Keratinocyte (primary cell): ENCODE measurements at regions not wholly inside any gene's neighbourhood (a gene's known extent, or its start where the extent isn't known, plus 50 kb on each side); places are given as distances from the start of the nearest gene placed in this dataset.

Source experiments
- DNase-seq: peaks from one replicate; pipeline ENCODE4 v3.0.0-alpha.2; 2011; ENCODE audit warnings: low read depth, missing footprints, low spot score
- FAIRE-seq: peaks from 2 replicates; lab custom pipeline; 2011; peaks lifted over from hg19 to GRCh38; lab: Jason Lieb, UNC
- H2AFZ ChIP-seq: 2 replicates; pipeline ENCODE4 v1.6.0; 2012; ENCODE audit warnings: low read length, control low read depth, inconsistent platforms; ENCODE audit not compliant: control insufficient read depth
- H3K27ac ChIP-seq: 2 replicates; pipeline ENCODE4 v1.5.1; 2011; ENCODE audit warnings: low read length; ENCODE audit not compliant: control insufficient read depth, insufficient read depth
- H3K27me3 ChIP-seq: 3 replicates; pipeline ENCODE4 v1.6.0; 2011; ENCODE audit warnings: low read length; ENCODE audit not compliant: control insufficient read depth, insufficient read depth; ENCODE audit errors: extremely low read depth
- H3K36me3 ChIP-seq, 2 experiments: 2 replicates in 1 of 2; 3 replicates in 1 of 2; pipeline ENCODE4 v1.5.1; 2011; ENCODE audit warnings: low read length in 2 of 2, mild to moderate bottlenecking in 1 of 2; ENCODE audit not compliant: control insufficient read depth in 2 of 2, insufficient read depth in 2 of 2; ENCODE audit errors: extremely low read depth in 1 of 2
- H3K4me1 ChIP-seq: 3 replicates; pipeline ENCODE4 v1.5.1; 2011; ENCODE audit warnings: low read length; ENCODE audit not compliant: control insufficient read depth, insufficient read depth; ENCODE audit errors: extremely low read depth
- H3K4me2 ChIP-seq: 3 replicates; pipeline ENCODE4 v1.6.0; 2011; ENCODE audit warnings: low read depth, low read length; ENCODE audit not compliant: control insufficient read depth, insufficient read depth; ENCODE audit errors: extremely low read depth
- H3K4me3 ChIP-seq, 3 experiments: fragments of 200-600 bp in 1 of 3; sonication (generic) in 1 of 3; 2 replicates in 2 of 3; 3 replicates in 1 of 3; pipeline ENCODE4 v1.5.1; 2011 to 2016; ENCODE audit warnings: low read length in 3 of 3, mild to moderate bottlenecking in 3 of 3, control low read depth in 2 of 3, inconsistent platforms in 1 of 3, low read depth in 1 of 3, mixed read lengths in 1 of 3, mixed run types in 1 of 3, moderate library complexity in 1 of 3; ENCODE audit not compliant: control insufficient read depth in 2 of 3, insufficient read depth in 2 of 3; ENCODE audit errors: extremely low read depth in 1 of 3
- H3K79me2 ChIP-seq: 2 replicates; pipeline ENCODE4 v1.6.0; 2012; ENCODE audit warnings: low read length; ENCODE audit not compliant: control insufficient read depth, insufficient read depth
- H3K9ac ChIP-seq: 3 replicates; pipeline ENCODE4 v1.6.0; 2011; ENCODE audit warnings: low read length; ENCODE audit not compliant: control insufficient read depth, insufficient read depth; ENCODE audit errors: extremely low read depth
- H3K9me1 ChIP-seq: 3 replicates; pipeline ENCODE4 v1.6.0; 2011; ENCODE audit warnings: low read length; ENCODE audit not compliant: control insufficient read depth, insufficient read depth; ENCODE audit errors: extremely low read depth
- H3K9me3 ChIP-seq: 2 replicates; pipeline ENCODE4 v1.5.1; 2012; ENCODE audit warnings: low read depth, low read length; ENCODE audit not compliant: control insufficient read depth
- H4K20me1 ChIP-seq: 3 replicates; pipeline ENCODE4 v1.6.0; 2011; ENCODE audit warnings: low read length; ENCODE audit not compliant: control insufficient read depth, insufficient read depth; ENCODE audit errors: extremely low read depth
- EZH2 ChIP-seq: IDR thresholded peaks from one replicate; pipeline ENCODE4 v1.6.1; 2012; ENCODE audit warnings: inconsistent platforms, mild to moderate bottlenecking, low read length, moderate library complexity
- dilution Hi-C: fragments of 300-500 bp; cut with MboI; formaldehyde crosslinking; loops from one replicate; pipeline ENCODE4 v1.7.0; 2020; ENCODE audit warnings: low sequenced_read_pairs; ENCODE audit not compliant: extremely low pct_ligation_motif_present
- TF ChIP-seq, protein P1 (sequence below), 3 experiments: IDR thresholded peaks in 1 of 3; conservative IDR thresholded peaks in 1 of 3; optimal IDR thresholded peaks in 1 of 3; 2 replicates in 2 of 3; 3 replicates in 1 of 3; pipeline versions ENCODE3 to v1.5.1; 2011; ENCODE audit warnings: low read length in 3 of 3, mild to moderate bottlenecking in 3 of 3, moderate library complexity in 2 of 3, control low read depth in 1 of 3, inconsistent platforms in 1 of 3; ENCODE audit not compliant: insufficient read depth in 2 of 3; ENCODE audit errors: extremely low read depth in 1 of 3

DNA sequence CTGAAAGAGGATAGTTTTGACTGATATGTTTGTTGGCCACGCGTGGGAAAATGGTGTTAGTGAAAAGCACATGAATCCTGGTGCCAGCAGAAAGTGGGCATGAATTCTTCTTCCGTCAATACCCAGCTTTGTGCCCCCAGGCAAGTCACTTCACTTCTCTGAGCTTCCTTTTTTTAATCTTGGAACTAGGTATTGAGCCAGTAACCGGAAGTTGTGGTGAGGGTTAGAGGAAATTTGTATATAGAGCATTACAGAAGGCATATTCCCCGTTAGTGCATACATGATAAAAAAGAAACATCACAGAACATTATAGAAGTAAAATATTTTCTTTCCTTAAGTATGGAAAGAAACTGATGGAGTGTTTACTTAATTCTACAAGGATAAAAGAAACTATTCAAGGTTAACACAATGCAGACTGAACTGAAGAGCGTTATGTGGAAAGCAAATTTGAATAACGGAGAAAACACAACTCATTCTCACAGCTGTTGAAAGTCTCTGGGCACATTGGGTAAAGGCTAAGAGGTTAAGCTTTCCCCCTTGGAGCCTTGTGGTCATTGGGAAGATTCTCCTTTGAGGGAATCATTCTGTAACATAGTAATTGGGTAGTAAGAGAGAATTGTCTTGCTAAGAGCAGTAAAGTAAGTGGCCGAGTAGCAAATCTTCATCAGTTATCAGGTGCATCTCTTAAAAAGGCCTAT lies 223.1 kb downstream of the BCAS1 start:
- peak overlapping the region; percentile 20 for H3K4me2 ChIP-seq
- no peaks in the 10 kb centered on the region for H3K9me3 ChIP-seq
- no peaks in the 10 kb centered on the region for H3K79me2 ChIP-seq
- no peaks in the 10 kb centered on the region for H3K27me3 ChIP-seq
- TF ChIP-seq, protein P1, sequence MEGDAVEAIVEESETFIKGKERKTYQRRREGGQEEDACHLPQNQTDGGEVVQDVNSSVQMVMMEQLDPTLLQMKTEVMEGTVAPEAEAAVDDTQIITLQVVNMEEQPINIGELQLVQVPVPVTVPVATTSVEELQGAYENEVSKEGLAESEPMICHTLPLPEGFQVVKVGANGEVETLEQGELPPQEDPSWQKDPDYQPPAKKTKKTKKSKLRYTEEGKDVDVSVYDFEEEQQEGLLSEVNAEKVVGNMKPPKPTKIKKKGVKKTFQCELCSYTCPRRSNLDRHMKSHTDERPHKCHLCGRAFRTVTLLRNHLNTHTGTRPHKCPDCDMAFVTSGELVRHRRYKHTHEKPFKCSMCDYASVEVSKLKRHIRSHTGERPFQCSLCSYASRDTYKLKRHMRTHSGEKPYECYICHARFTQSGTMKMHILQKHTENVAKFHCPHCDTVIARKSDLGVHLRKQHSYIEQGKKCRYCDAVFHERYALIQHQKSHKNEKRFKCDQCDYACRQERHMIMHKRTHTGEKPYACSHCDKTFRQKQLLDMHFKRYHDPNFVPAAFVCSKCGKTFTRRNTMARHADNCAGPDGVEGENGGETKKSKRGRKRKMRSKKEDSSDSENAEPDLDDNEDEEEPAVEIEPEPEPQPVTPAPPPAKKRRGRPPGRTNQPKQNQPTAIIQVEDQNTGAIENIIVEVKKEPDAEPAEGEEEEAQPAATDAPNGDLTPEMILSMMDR (optimal IDR thresholded peaks at IDR 0.05 in 1 of 3, IDR thresholded peaks at IDR 0.05 in 1 of 3, conservative IDR thresholded peaks at IDR 0.05 in 1 of 3; ENCODE audit: extremely low read depth in 1 of 3, insufficient read depth in 2 of 3, low read length in 3 of 3): no peak
- TF ChIP-seq EZH2: no peak
- no peak for FAIRE-seq
- no peak for DNase-seq
- no peaks in the 10 kb centered on the region for H3K36me3 ChIP-seq
- H4K20me1 ChIP-seq: no peaks in the 10 kb centered on the region
- no peaks in the 10 kb centered on the region for H3K9me1 ChIP-seq
- H3K4me3 ChIP-seq: no peak overlapping the region
- peak overlapping the region; percentile 70 for H2AFZ ChIP-seq
- H3K4me1 ChIP-seq: peaks cover 27% of the 10 kb centered on the region
- H3K27ac ChIP-seq: no peak overlapping the region
- dilution Hi-C loops: no loop called here
- no peak overlapping the region for H3K9ac ChIP-seq

DNA sequence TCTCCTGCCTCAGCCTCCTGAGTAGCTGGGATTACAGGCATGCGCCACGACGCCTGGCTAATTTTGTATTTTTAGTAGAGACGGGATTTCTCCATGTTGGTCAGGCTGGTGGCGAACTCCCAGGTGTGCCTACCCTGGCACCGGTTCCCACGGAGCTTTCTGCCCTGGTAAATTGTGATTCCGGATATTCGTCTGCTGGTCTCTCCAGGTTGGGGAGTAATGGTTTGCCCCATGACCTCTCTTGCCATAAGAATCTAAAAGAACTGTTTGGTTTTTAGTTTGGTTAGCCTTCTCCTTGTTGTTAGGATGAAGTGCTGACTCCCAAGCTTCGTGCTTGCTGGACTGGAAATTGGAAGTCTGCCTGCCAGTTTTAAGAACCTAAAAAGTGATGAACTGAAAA lies 223.8 kb downstream of the BCAS1 start:
- TF ChIP-seq EZH2: no peak
- TF ChIP-seq, protein P1 (optimal IDR thresholded peaks at IDR 0.05 in 1 of 3, IDR thresholded peaks at IDR 0.05 in 1 of 3, conservative IDR thresholded peaks at IDR 0.05 in 1 of 3; ENCODE audit: extremely low read depth in 1 of 3, insufficient read depth in 2 of 3, low read length in 3 of 3): no peak
- dilution Hi-C loops: no loop called here
- no peak overlapping the region for H3K4me3 ChIP-seq
- H3K79me2 ChIP-seq: no peaks in the 10 kb centered on the region
- H3K9me1 ChIP-seq: no peaks in the 10 kb centered on the region
- peak overlapping the region; percentile 70 for H2AFZ ChIP-seq
- no peaks in the 10 kb centered on the region for H3K9me3 ChIP-seq
- no peak for DNase-seq
- FAIRE-seq: no peak
- no peaks in the 10 kb centered on the region for H3K36me3 ChIP-seq
- H3K27me3 ChIP-seq: no peaks in the 10 kb centered on the region
- H3K4me2 ChIP-seq: peak overlapping the region; percentile 20
- H4K20me1 ChIP-seq: no peaks in the 10 kb centered on the region
- H3K4me1 ChIP-seq: peaks cover 27% of the 10 kb centered on the region
- H3K27ac ChIP-seq: peak overlapping the region; percentile 5
- no peak overlapping the region for H3K9ac ChIP-seq
